Astrocyte of the spinal cord (primary cell): ENCODE measurements at regions not wholly inside any gene's neighbourhood (a gene's known extent, or its start where the extent isn't known, plus 50 kb on each side); places are given as distances from the start of the nearest gene placed in this dataset.

Experiments
- DNase-seq: peaks from one replicate; pipeline ENCODE4 v3.0.0; 2011; ENCODE audit warnings: low read depth, low spot score
- H3K4me3 ChIP-seq: 2 replicates; pipeline ENCODE4 v1.5.1; 2011; ENCODE audit warnings: low read depth, mild to moderate bottlenecking, low read length, moderate library complexity
- CTCF ChIP-seq: IDR thresholded peaks from 2 replicates; pipeline ENCODE4 v1.5.1; 2012; ENCODE audit warnings: low read depth, mild to moderate bottlenecking, low read length, inconsistent platforms
- in situ Hi-C: cut with HindIII; loops from 2 replicates; pipeline ENCODE4 v1.10.0; 2017; ENCODE audit warnings: low sequenced_read_pairs

- no peak for TF ChIP-seq CTCF
- H3K4me3 ChIP-seq, result no peak overlapping the region
- DNase-seq, result no peak
- in situ Hi-C loops, result no loop called here
Observed at GRCh38 chr1:239244084-239244483, 142.3 kb upstream of the CHRM3 start.

- no peak for TF ChIP-seq CTCF
- no peak for DNase-seq
- in situ Hi-C loops, result no loop called here
- H3K4me3 ChIP-seq, result no peak overlapping the region
Observed at GRCh38 chr1:239243006-239243405, 143.4 kb upstream of the CHRM3 start.

- no peak overlapping the region for H3K4me3 ChIP-seq
- in situ Hi-C loops, result no loop called here
- TF ChIP-seq CTCF, result no peak
- DNase-seq, result no peak
Observed at GRCh38 chr1:239242404-239242803, 144.0 kb upstream of the CHRM3 start.

GRCh38 chr1:239240736-239241135, 145.6 kb upstream of the CHRM3 start:
- no peak for DNase-seq
- H3K4me3 ChIP-seq, result no peak overlapping the region
- TF ChIP-seq CTCF, result no peak
- in situ Hi-C loops, result no loop called here

- no peak for DNase-seq
Observed at GRCh38 chr1:239239529-239239928, 146.8 kb upstream of the CHRM3 start.

GRCh38 chr1:239237912-239238311, 148.5 kb upstream of the CHRM3 start:
- in situ Hi-C loops, result no loop called here
- TF ChIP-seq CTCF, result no peak

More at GRCh38 chr1:239239529-239239928, 146.8 kb upstream of the CHRM3 start:
- TF ChIP-seq CTCF, result no peak
- in situ Hi-C loops, result no loop called here
- H3K4me3 ChIP-seq, result no peak overlapping the region

GRCh38 chr1:239233626-239234025, 152.7 kb upstream of the CHRM3 start:
- H3K4me3 ChIP-seq, result no peak overlapping the region
- DNase-seq, result no peak
- in situ Hi-C loops, result no loop called here
- no peak for TF ChIP-seq CTCF

More at GRCh38 chr1:239237912-239238311, 148.5 kb upstream of the CHRM3 start:
- H3K4me3 ChIP-seq, result no peak overlapping the region
- DNase-seq, result no peak
